Panc1 (cell line): ENCODE measurements at regions not wholly inside any gene's neighbourhood (a gene's known extent, or its start where the extent isn't known, plus 50 kb on each side); places are given as distances from the start of the nearest gene placed in this dataset.

Experiments
- ATAC-seq: fragments of 200-7000 bp; cut with Tn5 transposase; 2 replicates; pipeline ENCODE4 v1.9.1; 2020; ENCODE audit warnings: mild to moderate bottlenecking, moderate library complexity
- BruUV-seq: library from RNA; stranded (reverse); fragments of 400-500 nt; replicated peaks from 2 replicates; lab custom pipeline; 2021; lab: Mats Ljungman, UMichigan
- CTCF ChIA-PET: fragments of 300-600 bp; sonication (Branson Sonifier 250); formaldehyde crosslinking; loops from one replicate; lab custom pipeline; 2022; ENCODE audit warnings: antibody characterized with exemption; lab: Charles Lee
- POLR2A ChIA-PET: fragments of 300-600 bp; sonication (Branson Sonifier 250); formaldehyde crosslinking; loops from one replicate; lab custom pipeline; 2022; ENCODE audit warnings: antibody characterized with exemption; lab: Charles Lee
- DNase-seq: peaks from one replicate; pipeline ENCODE4 v3.0.0-alpha.2; 2010; ENCODE audit warnings: low read depth, low spot score
- H3K27ac ChIP-seq: 2 replicates; pipeline ENCODE4 v1.5.1; 2011; ENCODE audit warnings: mild to moderate bottlenecking, low read length, inconsistent platforms
- H3K27me3 ChIP-seq: fragments of 200-500 bp; sonication (Bioruptor generic); 2 replicates; pipeline ENCODE4 v1.6.0; 2014; ENCODE audit warnings: low read length, inconsistent platforms; ENCODE audit not compliant: control insufficient read depth, insufficient read depth
- H3K36me3 ChIP-seq: fragments of 200-500 bp; sonication (Bioruptor generic); 2 replicates; pipeline ENCODE4 v1.5.1; 2014; ENCODE audit warnings: inconsistent platforms, mild to moderate bottlenecking, low read length, moderate library complexity; ENCODE audit not compliant: control insufficient read depth, insufficient read depth
- H3K4me1 ChIP-seq: 2 replicates; pipeline ENCODE4 v1.5.1; 2011; ENCODE audit warnings: inconsistent platforms, mild to moderate bottlenecking, low read length, moderate library complexity; ENCODE audit not compliant: control insufficient read depth, insufficient read depth
- H3K4me3 ChIP-seq, 2 experiments: 2 replicates each; pipeline ENCODE4 v1.5.1; 2011 to 2012; ENCODE audit warnings: low read depth in 2 of 2, low read length in 2 of 2, mild to moderate bottlenecking in 2 of 2, inconsistent platforms in 1 of 2, moderate library complexity in 1 of 2
- H3K9me3 ChIP-seq: fragments of 200-500 bp; sonication (Bioruptor generic); 2 replicates; pipeline ENCODE4 v1.5.1; 2014; ENCODE audit warnings: low read depth, mild to moderate bottlenecking, inconsistent platforms, low read length, moderate library complexity; ENCODE audit not compliant: control insufficient read depth, insufficient read depth
- CTCF ChIP-seq: fragments of 450-650 bp; IDR thresholded peaks from 2 replicates; pipeline ENCODE4 v1.5.1; 2017; ENCODE audit warnings: mild to moderate bottlenecking
- POLR2AphosphoS5 ChIP-seq: IDR thresholded peaks from 2 replicates; pipeline ENCODE4 v1.6.1; 2012; ENCODE audit warnings: mild to moderate bottlenecking, low read depth, low read length, moderate library complexity
- REST ChIP-seq, 2 experiments: IDR thresholded peaks; 2 replicates each; pipeline ENCODE4 v1.6.1; 2011 to 2012; ENCODE audit warnings: low read depth in 2 of 2, control low read depth in 1 of 2, low read length in 1 of 2, mild to moderate bottlenecking in 1 of 2, moderate library complexity in 1 of 2; ENCODE audit not compliant: insufficient read depth in 1 of 2
- SIN3A ChIP-seq: IDR thresholded peaks from 2 replicates; pipeline ENCODE4 v1.6.1; 2012; ENCODE audit warnings: low read depth, mild to moderate bottlenecking, low read length, moderate library complexity, borderline replicate concordance; ENCODE audit not compliant: insufficient read depth
- TCF7L2 ChIP-seq: IDR thresholded peaks from 2 replicates; pipeline ENCODE4 v1.6.1; 2011; ENCODE audit warnings: mild to moderate bottlenecking, low read depth, low read length, inconsistent platforms
- in situ Hi-C: cut with HindIII; loops from 2 replicates; pipeline ENCODE4 v1.10.0; 2016; ENCODE audit warnings: low sequenced_read_pairs, low pct_unique_long_range_greater_than_20kb
- intact Hi-C: fragments of 100-400 bp; cut with micrococcal nuclease; formaldehyde crosslinking; loops from one replicate; pipeline ENCODE4 v1.10.0; 2022; ENCODE audit not compliant: unreplicated experiment

GRCh38 chr4:124948976-124949597 is 236.6 kb upstream of the ANKRD50 start:
- no peaks in the 10 kb centered on the region for H3K27me3 ChIP-seq
- TF ChIP-seq TCF7L2: no peak
- TF ChIP-seq SIN3A: no peak
- no peak for TF ChIP-seq CTCF
- no TSS peak for BruUV-seq
- no peaks in the 10 kb centered on the region for H3K9me3 ChIP-seq
- H3K4me3 ChIP-seq: no peak overlapping the region
- ATAC-seq (no peak), DNase-seq (no peak)
- H3K4me1 ChIP-seq: no peaks in the 10 kb centered on the region
- ChIA-PET CTCF (no interaction called here), POLR2A (no interaction called here)
- no peaks in the 10 kb centered on the region for H3K36me3 ChIP-seq
- intact Hi-C loops: no loop called here
- H3K27ac ChIP-seq: no peak overlapping the region
- in situ Hi-C loops: no loop called here

GRCh38 chr4:124947622-124948265 is 235.2 kb upstream of the ANKRD50 start:
- H3K4me3 ChIP-seq: no peak overlapping the region
- intact Hi-C loops (no loop called here), in situ Hi-C loops (no loop called here)
- CTCF ChIA-PET: no interaction called here
- no peaks in the 10 kb centered on the region for H3K36me3 ChIP-seq
- H3K27ac ChIP-seq: no peak overlapping the region
- no peak for TF ChIP-seq REST (IDR thresholded peaks at IDR 0.05; ENCODE audit: insufficient read depth in 1 of 2, low read depth in 2 of 2, low read length in 1 of 2)
- TF ChIP-seq TCF7L2: no peak
- no peak for TF ChIP-seq POLR2AphosphoS5
- no peak for TF ChIP-seq SIN3A
- no peak for TF ChIP-seq CTCF
- H3K4me1 ChIP-seq: no peaks in the 10 kb centered on the region
- BruUV-seq: no TSS peak
- no peaks in the 10 kb centered on the region for H3K9me3 ChIP-seq
- no peaks in the 10 kb centered on the region for H3K27me3 ChIP-seq
- no peak for DNase-seq
- no peak for ATAC-seq
- POLR2A ChIA-PET: no interaction called here
